Esophagus squamous epithelium (tissue), 5 donors: ENCODE measurements at regions not wholly inside any gene's neighbourhood (a gene's known extent, or its start where the extent isn't known, plus 50 kb on each side); places are given as distances from the start of the nearest gene placed in this dataset.

Experiments used
- DNase-seq: peaks from one replicate; lab custom pipeline; 2025; lab: John Stamatoyannopoulos, UW
- H3K27ac ChIP-seq, 4 donors: fragments of 200-600 bp; sonication (generic); one replicate each; pipeline ENCODE4 v1.5.1; 2016 to 2019; ENCODE audit warnings: mild to moderate bottlenecking in 1 of 4
- H3K27me3 ChIP-seq, 4 donors: fragments of 200-600 bp; sonication (generic); 1 replicate in 3 of 4; 2 replicates in 1 of 4; pipeline versions ENCODE4 v1.5.1 to v1.6.0; 2017 to 2021; ENCODE audit warnings: antibody characterized with exemption in 1 of 4
- H3K36me3 ChIP-seq, 3 donors: fragments of 200-600 bp; sonication (generic); one replicate each; pipeline ENCODE4 v1.5.1; 2016 to 2019
- H3K4me1 ChIP-seq, 3 donors: fragments of 200-600 bp; sonication (generic); one replicate each; pipeline ENCODE4 v1.5.1; 2017 to 2019
- H3K4me3 ChIP-seq, 4 donors: fragments of 200-600 bp; sonication (generic); 1 replicate in 3 of 4; 2 replicates in 1 of 4; pipeline ENCODE4 v1.5.1; 2016 to 2019; ENCODE audit warnings: mild to moderate bottlenecking in 2 of 4, moderate library complexity in 1 of 4
- H3K9me3 ChIP-seq, 3 donors: fragments of 200-600 bp; sonication (generic); one replicate each; pipeline ENCODE4 v1.5.1; 2016 to 2019
- CTCF ChIP-seq, 6 experiments: fragments of 450-650 bp in 4 of 6; fragments of 200-600 bp in 2 of 6; sonication (generic) in 2 of 6; IDR thresholded peaks; one replicate each; pipeline ENCODE4 v1.5.1; 2016 to 2019; ENCODE audit warnings: antibody characterized with exemption in 6 of 6, mild to moderate bottlenecking in 4 of 6, moderate library complexity in 4 of 6
- POLR2A ChIP-seq, 4 donors: fragments of 450-650 bp; IDR thresholded peaks; one replicate each; pipeline ENCODE4 v1.6.1; 2017; ENCODE audit warnings: antibody characterized with exemption in 4 of 4, mild to moderate bottlenecking in 4 of 4, moderate library complexity in 3 of 4
- WGBS, 2 donors: methylation state at CpG; one replicate each; pipeline ENCODE4 v1.1.5; 2018; 5-methylcytosine and 5-hydroxymethylcytosine counted together
- intact Hi-C: fragments of 100-400 bp; cut with DNase I; formaldehyde crosslinking; loops from one replicate; pipeline ENCODE4 v1.15.0; 2022
- donor health status: DM: yes; HTN: yes; CAD: no.

GRCh38 chr2:4247791-4248190, 544.4 kb downstream of the DCDC2C start:
- H3K27ac ChIP-seq: no peak overlapping the region
- 8 to 33% methylated on average over 1 of the region's 3 CpGs for WGBS, 2 donors
- no peak overlapping the region for H3K4me3 ChIP-seq
- no peaks in the 10 kb centered on the region for H3K36me3 ChIP-seq
- intact Hi-C loops: no loop called here
- TF ChIP-seq POLR2A (IDR thresholded peaks at IDR 0.05): no peak
- no peak for TF ChIP-seq CTCF (IDR thresholded peaks at IDR 0.05)
- H3K4me1 ChIP-seq: no peaks in the 10 kb centered on the region
- no peaks in the 10 kb centered on the region for H3K27me3 ChIP-seq
- H3K9me3 ChIP-seq: peaks cover 0 to 4% (median 0%) of the 10 kb centered on the region in 3 donors
- DNase-seq: no peak

- no peak for DNase-seq
- peaks cover 0 to 4% (median 0%) of the 10 kb centered on the region in 3 donors for H3K9me3 ChIP-seq
- H3K4me1 ChIP-seq: no peaks in the 10 kb centered on the region
- no peak overlapping the region for H3K4me3 ChIP-seq
- H3K27ac ChIP-seq: no peak overlapping the region
- H3K27me3 ChIP-seq: no peaks in the 10 kb centered on the region
- no peaks in the 10 kb centered on the region for H3K36me3 ChIP-seq
- TF ChIP-seq CTCF (IDR thresholded peaks at IDR 0.05): no peak
- no peak for TF ChIP-seq POLR2A (IDR thresholded peaks at IDR 0.05)
- WGBS, 2 donors: 71 to 80% methylated on average over 3 to 4 of the region's 4 CpGs
- intact Hi-C loops: no loop called here
Measured at GRCh38 chr2:4255491-4255890, 552.1 kb downstream of the DCDC2C start.

GRCh38 chr2:4256351-4256750, 553.0 kb downstream of the DCDC2C start:
- WGBS, 2 donors: 71 to 74% methylated on average over 4 of the region's 4 CpGs
- no peaks in the 10 kb centered on the region for H3K4me1 ChIP-seq
- H3K9me3 ChIP-seq: peaks cover 0 to 4% (median 0%) of the 10 kb centered on the region in 3 donors
- no peak overlapping the region for H3K4me3 ChIP-seq
- H3K27ac ChIP-seq: no peak overlapping the region
- intact Hi-C loops: no loop called here
- DNase-seq: no peak
- H3K36me3 ChIP-seq: no peaks in the 10 kb centered on the region
- TF ChIP-seq POLR2A (IDR thresholded peaks at IDR 0.05) (no peak), CTCF (IDR thresholded peaks at IDR 0.05) (no peak)
- H3K27me3 ChIP-seq: no peaks in the 10 kb centered on the region

- H3K27ac ChIP-seq: no peak overlapping the region
- no peak for DNase-seq
- no peaks in the 10 kb centered on the region for H3K27me3 ChIP-seq
- intact Hi-C loops: no loop called here
- H3K9me3 ChIP-seq: no peaks in the 10 kb centered on the region
- TF ChIP-seq CTCF (IDR thresholded peaks at IDR 0.05) (no peak), POLR2A (IDR thresholded peaks at IDR 0.05) (no peak)
- H3K4me3 ChIP-seq: no peak overlapping the region
- 8 to 14% methylated on average over 1 of the region's 1 CpG for WGBS, 2 donors
- H3K4me1 ChIP-seq: no peaks in the 10 kb centered on the region
- no peaks in the 10 kb centered on the region for H3K36me3 ChIP-seq
Measured at GRCh38 chr2:4258563-4258962, 555.2 kb downstream of the DCDC2C start.

GRCh38 chr2:4265936-4266335, 562.6 kb downstream of the DCDC2C start:
- no peaks in the 10 kb centered on the region for H3K9me3 ChIP-seq
- no peaks in the 10 kb centered on the region for H3K4me1 ChIP-seq
- intact Hi-C loops: no loop called here
- H3K4me3 ChIP-seq: no peak overlapping the region
- no peak overlapping the region for H3K27ac ChIP-seq
- H3K36me3 ChIP-seq: no peaks in the 10 kb centered on the region
- WGBS, 2 donors: 55 to 66% methylated on average over 4 of the region's 4 CpGs
- no peaks in the 10 kb centered on the region for H3K27me3 ChIP-seq
- DNase-seq: no peak
- TF ChIP-seq POLR2A (IDR thresholded peaks at IDR 0.05) (no peak), CTCF (IDR thresholded peaks at IDR 0.05) (no peak)
